ENCODE measurements at regions not wholly inside any gene's neighbourhood (a gene's known extent, or its start where the extent isn't known, plus 50 kb on each side); places are given as distances from the start of the nearest gene placed in this dataset.

GRCh38 chr6:23371132-23371915 lies 754.7 kb upstream of the NRSN1 start:
- Histone ChIP-seq H3K27ac (no peak overlapping the region), H3K9me3 (no peaks in the 10 kb centered on the region), H3K36me3 (no peaks in the 10 kb centered on the region), H3K4me3 (no peak overlapping the region), H3K27me3 (no peaks in the 10 kb centered on the region), H3K4me1 (no peaks in the 10 kb centered on the region)
- no peak for TF ChIP-seq CTCF (IDR thresholded peaks at IDR 0.05)
- no peak for DNase-seq (ENCODE audit: low spot score)

GRCh38 chr6:23377830-23378229 lies 748.2 kb upstream of the NRSN1 start:
- TF ChIP-seq CTCF (IDR thresholded peaks at IDR 0.05): no peak
- Histone ChIP-seq H3K4me1 (no peaks in the 10 kb centered on the region), H3K36me3 (no peaks in the 10 kb centered on the region), H3K27me3 (no peaks in the 10 kb centered on the region), H3K4me3 (no peak overlapping the region), H3K27ac (no peak overlapping the region), H3K9me3 (no peaks in the 10 kb centered on the region)
- no peak for DNase-seq (ENCODE audit: low spot score)

- Histone ChIP-seq H3K4me1 (no peaks in the 10 kb centered on the region), H3K27me3 (no peaks in the 10 kb centered on the region), H3K9me3 (no peaks in the 10 kb centered on the region), H3K27ac (no peak overlapping the region), H3K36me3 (no peaks in the 10 kb centered on the region), H3K4me3 (no peak overlapping the region)
- no peak for TF ChIP-seq CTCF (IDR thresholded peaks at IDR 0.05)
- DNase-seq (ENCODE audit: low spot score): no peak
Measured at GRCh38 chr6:23380465-23380864, 745.5 kb upstream of the NRSN1 start.

- TF ChIP-seq CTCF (IDR thresholded peaks at IDR 0.05): no peak
- Histone ChIP-seq H3K36me3 (no peaks in the 10 kb centered on the region), H3K9me3 (no peaks in the 10 kb centered on the region), H3K4me3 (no peak overlapping the region), H3K27ac (no peak overlapping the region), H3K4me1 (no peaks in the 10 kb centered on the region), H3K27me3 (no peaks in the 10 kb centered on the region)
- no peak for DNase-seq (ENCODE audit: low spot score)
Measured at GRCh38 chr6:23388086-23388783, 737.8 kb upstream of the NRSN1 start.

GRCh38 chr6:23389386-23389785 lies 736.6 kb upstream of the NRSN1 start:
- Histone ChIP-seq H3K27me3 (no peaks in the 10 kb centered on the region), H3K9me3 (no peaks in the 10 kb centered on the region), H3K36me3 (no peaks in the 10 kb centered on the region), H3K4me3 (no peak overlapping the region), H3K4me1 (no peaks in the 10 kb centered on the region), H3K27ac (no peak overlapping the region)
- DNase-seq (ENCODE audit: low spot score): no peak
- TF ChIP-seq CTCF (IDR thresholded peaks at IDR 0.05): no peak

Data from right atrium auricular region (tissue), 2 donors.